ENCODE measurements at regions not wholly inside any gene's neighbourhood (a gene's known extent, or its start where the extent isn't known, plus 50 kb on each side); places are given as distances from the start of the nearest gene placed in this dataset.

- Histone ChIP-seq H3K4me3 (ENCODE audit: insufficient read depth, low read length, poor library complexity, severe bottlenecking) (no peak overlapping the region), H3K9ac (ENCODE audit: low read length) (no peak overlapping the region), H2AFZ (ENCODE audit: low read depth, low read length, severe bottlenecking) (no peak overlapping the region), H3K9me3 (ENCODE audit: insufficient read depth, low read length) (peaks cover 4% of the 10 kb centered on the region; the same call in 1 of the 2 replicates), H3K4me2 (ENCODE audit: low read depth, low read length, poor library complexity, severe bottlenecking) (no peak overlapping the region), H3F3A (ENCODE audit: insufficient read depth) (no peaks in the 10 kb centered on the region), H3K9me2 (replicated peaks; ENCODE audit: insufficient read depth, low read length) (no peaks in the 10 kb centered on the region), H4K20me1 (ENCODE audit: low read depth, low read length) (no peaks in the 10 kb centered on the region), H3K27me3 (ENCODE audit: low read length) (no peaks in the 10 kb centered on the region), H3K36me3 (ENCODE audit: low read length) (peaks cover 2% of the 10 kb centered on the region; the same call in 1 of the 2 replicates), H3K27ac (ENCODE audit: low read depth, low read length) (no peak overlapping the region), H3K79me2 (ENCODE audit: insufficient read depth, low read length) (no peaks in the 10 kb centered on the region)
- TF ChIP-seq CTCF (IDR thresholded peaks at IDR 0.05; ENCODE audit: insufficient read depth, low read length, poor library complexity, severe bottlenecking) (no peak), EZH2phosphoT487 (conservative IDR thresholded peaks at IDR 0.05; ENCODE audit: low read length) (no peak)
These were observed 145.8 kb upstream of the NUDT4 start for GRCh38 chr12:93231938-93232337.

- Histone ChIP-seq H3K9me2 (replicated peaks; ENCODE audit: insufficient read depth, low read length) (no peaks in the 10 kb centered on the region), H2AFZ (ENCODE audit: low read depth, low read length, severe bottlenecking) (no peak overlapping the region), H3K4me3 (ENCODE audit: insufficient read depth, low read length, poor library complexity, severe bottlenecking) (no peak overlapping the region), H3K4me2 (ENCODE audit: low read depth, low read length, poor library complexity, severe bottlenecking) (no peak overlapping the region), H3K9me3 (ENCODE audit: insufficient read depth, low read length) (no peaks in the 10 kb centered on the region), H4K20me1 (ENCODE audit: low read depth, low read length) (no peaks in the 10 kb centered on the region), H3K9ac (ENCODE audit: low read length) (no peak overlapping the region), H3K79me2 (ENCODE audit: insufficient read depth, low read length) (no peaks in the 10 kb centered on the region), H3F3A (ENCODE audit: insufficient read depth) (no peaks in the 10 kb centered on the region), H3K36me3 (ENCODE audit: low read length) (no peaks in the 10 kb centered on the region), H3K27ac (ENCODE audit: low read depth, low read length) (no peak overlapping the region), H3K27me3 (ENCODE audit: low read length) (no peaks in the 10 kb centered on the region)
- no peak for TF ChIP-seq EZH2phosphoT487 (conservative IDR thresholded peaks at IDR 0.05; ENCODE audit: low read length)
- TF ChIP-seq CTCF (IDR thresholded peaks at IDR 0.05; ENCODE audit: insufficient read depth, low read length, poor library complexity, severe bottlenecking), result no peak
These were observed 143.1 kb upstream of the NUDT4 start for GRCh38 chr12:93234641-93235040.

- Histone ChIP-seq H3K27me3 (ENCODE audit: low read length) (no peaks in the 10 kb centered on the region), H3K9ac (ENCODE audit: low read length) (no peak overlapping the region), H3K4me2 (ENCODE audit: low read depth, low read length, poor library complexity, severe bottlenecking) (no peak overlapping the region), H3K4me3 (ENCODE audit: insufficient read depth, low read length, poor library complexity, severe bottlenecking) (no peak overlapping the region), H3K36me3 (ENCODE audit: low read length) (no peaks in the 10 kb centered on the region), H3K79me2 (ENCODE audit: insufficient read depth, low read length) (no peaks in the 10 kb centered on the region), H3F3A (ENCODE audit: insufficient read depth) (no peaks in the 10 kb centered on the region), H3K9me3 (ENCODE audit: insufficient read depth, low read length) (no peaks in the 10 kb centered on the region), H3K27ac (ENCODE audit: low read depth, low read length) (no peak overlapping the region), H2AFZ (ENCODE audit: low read depth, low read length, severe bottlenecking) (no peak overlapping the region), H3K9me2 (replicated peaks; ENCODE audit: insufficient read depth, low read length) (no peaks in the 10 kb centered on the region), H4K20me1 (ENCODE audit: low read depth, low read length) (no peaks in the 10 kb centered on the region)
- TF ChIP-seq CTCF (IDR thresholded peaks at IDR 0.05; ENCODE audit: insufficient read depth, low read length, poor library complexity, severe bottlenecking) (no peak), EZH2phosphoT487 (conservative IDR thresholded peaks at IDR 0.05; ENCODE audit: low read length) (no peak)
These were observed 141.8 kb upstream of the NUDT4 start for GRCh38 chr12:93235881-93236280.

Measured in SU-DHL-6 (cell line).